Upper lobe of left lung (tissue), 4 donors: ENCODE measurements at regions not wholly inside any gene's neighbourhood (a gene's known extent, or its start where the extent isn't known, plus 50 kb on each side); places are given as distances from the start of the nearest gene placed in this dataset.

Experiments used
- EP300 ChIP-seq, 4 donors: sonication (generic); formaldehyde crosslinking; IDR thresholded peaks; one replicate each; pipeline ENCODE4 v1.5.1; 2017; ENCODE audit warnings: antibody characterized with exemption in 4 of 4, control low read depth in 2 of 4
- TF ChIP-seq, protein P1 (sequence below), 6 experiments: fragments of 450-650 bp in 4 of 6; fragments of 200-600 bp in 2 of 6; sonication (generic) in 2 of 6; IDR thresholded peaks; one replicate each; pipeline ENCODE4 v1.5.1; 2016 to 2019; ENCODE audit warnings: antibody characterized with exemption in 6 of 6

DNA sequence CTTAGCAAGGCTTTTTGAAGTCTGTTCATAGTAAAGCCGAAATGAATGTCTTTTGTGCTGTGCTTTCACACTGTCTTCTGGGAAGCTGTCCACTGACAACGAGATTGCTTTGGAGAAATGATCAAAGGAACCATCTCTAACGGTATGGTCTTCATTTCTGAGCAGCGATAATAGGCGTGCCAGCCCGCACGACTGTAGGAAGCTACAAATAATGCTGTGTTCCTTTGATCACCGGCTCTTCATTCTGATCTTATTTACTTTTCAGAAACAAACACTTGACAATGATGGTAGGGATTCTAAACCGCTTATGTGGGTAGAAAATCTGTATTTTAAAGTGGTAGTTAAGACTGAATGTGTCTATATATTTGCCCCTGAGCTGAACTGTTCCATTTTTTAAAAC, 306.6 kb upstream of the EXOC2 start:
- TF ChIP-seq, protein P1, sequence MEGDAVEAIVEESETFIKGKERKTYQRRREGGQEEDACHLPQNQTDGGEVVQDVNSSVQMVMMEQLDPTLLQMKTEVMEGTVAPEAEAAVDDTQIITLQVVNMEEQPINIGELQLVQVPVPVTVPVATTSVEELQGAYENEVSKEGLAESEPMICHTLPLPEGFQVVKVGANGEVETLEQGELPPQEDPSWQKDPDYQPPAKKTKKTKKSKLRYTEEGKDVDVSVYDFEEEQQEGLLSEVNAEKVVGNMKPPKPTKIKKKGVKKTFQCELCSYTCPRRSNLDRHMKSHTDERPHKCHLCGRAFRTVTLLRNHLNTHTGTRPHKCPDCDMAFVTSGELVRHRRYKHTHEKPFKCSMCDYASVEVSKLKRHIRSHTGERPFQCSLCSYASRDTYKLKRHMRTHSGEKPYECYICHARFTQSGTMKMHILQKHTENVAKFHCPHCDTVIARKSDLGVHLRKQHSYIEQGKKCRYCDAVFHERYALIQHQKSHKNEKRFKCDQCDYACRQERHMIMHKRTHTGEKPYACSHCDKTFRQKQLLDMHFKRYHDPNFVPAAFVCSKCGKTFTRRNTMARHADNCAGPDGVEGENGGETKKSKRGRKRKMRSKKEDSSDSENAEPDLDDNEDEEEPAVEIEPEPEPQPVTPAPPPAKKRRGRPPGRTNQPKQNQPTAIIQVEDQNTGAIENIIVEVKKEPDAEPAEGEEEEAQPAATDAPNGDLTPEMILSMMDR (IDR thresholded peaks at IDR 0.05), result no peak
- TF ChIP-seq EP300 (IDR thresholded peaks at IDR 0.05), result no peak
